Spleen (tissue), 11 donors: ENCODE measurements at regions not wholly inside any gene's neighbourhood (a gene's known extent, or its start where the extent isn't known, plus 50 kb on each side); places are given as distances from the start of the nearest gene placed in this dataset.

Experiments
- DNase-seq: peaks from one replicate; pipeline ENCODE4 v3.0.0-alpha.2; 2020
- H3K27ac ChIP-seq, 8 donors: fragments of 200-600 bp; sonication (generic) in 7 of 8; 1 replicate in 4 of 8; 2 replicates in 4 of 8; pipeline versions ENCODE4 v1.5.0 to v1.8.0; 2016 to 2021; ENCODE audit warnings: inconsistent platforms in 4 of 8, mild to moderate bottlenecking in 4 of 8, moderate library complexity in 1 of 8
- H3K27me3 ChIP-seq, 7 donors: fragments of 200-600 bp; sonication (generic) in 6 of 7; replicated peaks in 1 of 7; 1 replicate in 4 of 7; 2 replicates in 3 of 7; pipeline versions ENCODE4 v1.5.0 to v1.8.0; 2016 to 2021; ENCODE audit warnings: inconsistent platforms in 3 of 7, mild to moderate bottlenecking in 1 of 7
- H3K36me3 ChIP-seq, 6 donors: fragments of 200-600 bp; sonication (generic) in 5 of 6; 1 replicate in 4 of 6; 2 replicates in 2 of 6; pipeline versions ENCODE4 v1.5.0 to v1.8.0; 2016 to 2021; ENCODE audit warnings: inconsistent platforms in 2 of 6
- H3K4me1 ChIP-seq, 6 donors: fragments of 200-600 bp; sonication (generic) in 5 of 6; 1 replicate in 3 of 6; 2 replicates in 3 of 6; pipeline versions ENCODE4 v1.5.0 to v1.8.0; 2016 to 2021; ENCODE audit warnings: inconsistent platforms in 3 of 6
- H3K4me3 ChIP-seq, 8 donors: fragments of 200-600 bp; sonication (generic) in 7 of 8; 1 replicate in 4 of 8; 2 replicates in 4 of 8; pipeline versions ENCODE4 v1.5.0 to v1.8.0; 2016 to 2021; ENCODE audit warnings: inconsistent platforms in 4 of 8, mild to moderate bottlenecking in 4 of 8, moderate library complexity in 2 of 8
- H3K9me3 ChIP-seq, 8 donors: fragments of 200-600 bp; sonication (generic) in 7 of 8; 1 replicate in 4 of 8; 2 replicates in 4 of 8; pipeline versions ENCODE4 v1.5.0 to v1.8.0; 2016 to 2021; ENCODE audit warnings: inconsistent platforms in 4 of 8
- CTCF ChIP-seq, 11 experiments: fragments of 200-600 bp in 7 of 11; fragments of 450-650 bp in 4 of 11; sonication (generic) in 4 of 11; IDR thresholded peaks in 8 of 11; conservative IDR thresholded peaks in 3 of 11; 1 replicate in 7 of 11; 2 replicates in 4 of 11; pipeline versions ENCODE4 v1.4.0 to v1.8.0; 2016 to 2021; ENCODE audit warnings: antibody characterized with exemption in 11 of 11, inconsistent platforms in 4 of 11, mild to moderate bottlenecking in 1 of 11
- POLR2A ChIP-seq, 3 donors: fragments of 450-650 bp; IDR thresholded peaks; one replicate each; pipeline ENCODE4 v1.5.1; 2017; ENCODE audit warnings: antibody characterized with exemption in 3 of 3, mild to moderate bottlenecking in 1 of 3
- POLR2AphosphoS5 ChIP-seq, 3 donors: sonication (generic); formaldehyde crosslinking; IDR thresholded peaks; one replicate each; pipeline ENCODE4 v1.5.1; 2017; ENCODE audit warnings: antibody characterized with exemption in 3 of 3
- WGBS, 5 donors: extraction: QIAGEN DNeasy Blood & Tissue Kit in 3 of 5; methylation state at CpG; one replicate each; pipeline versions ENCODE4 v1.1.5 to v1.1.7; 2013 to 2018; 5-methylcytosine and 5-hydroxymethylcytosine counted together
- intact Hi-C: fragments of 100-400 bp; cut with DNase I; formaldehyde crosslinking; loops from one replicate; pipeline ENCODE4 v1.15.0; 2023; ENCODE audit warnings: low total_unique reads
- donor health status: healthy with polysubstance abuse.
- donor health status: DM: no; HTN: no; CAD: no; lungs with moderate emphysema.
- donor health status: DM: no; HTN: no; CAD: no.
- donor health status: Bipolar disorder and iron deficiency.
- donor health status: healthy.
- donor health status: DM: no; HTN: no; CAD: no.
- donor health status: DM: yes; HTN: yes; CAD: no.

GRCh38 chr18:8949206-8949605 is 153.3 kb upstream of the NDUFV2 start:
- Histone ChIP-seq H3K27ac (no peak overlapping the region), H3K4me1 (peaks cover 0 to 29% (median 9%) of the 10 kb centered on the region in 6 donors), H3K4me3 (no peak overlapping the region), H3K27me3 (no peaks in the 10 kb centered on the region), H3K9me3 (peaks cover 0 to 14% (median 2%) of the 10 kb centered on the region in 8 donors), H3K36me3 (no peaks in the 10 kb centered on the region)
- no peak for DNase-seq
- 49 to 65% (median 53%) methylated on average over 13 of the region's 13 CpGs for WGBS, 5 donors
- intact Hi-C loops: no loop called here
- TF ChIP-seq POLR2AphosphoS5 (IDR thresholded peaks at IDR 0.05) (no peak), CTCF (IDR thresholded peaks at IDR 0.05 in 8 of 11, conservative IDR thresholded peaks at IDR 0.05 in 3 of 11) (no peak), POLR2A (IDR thresholded peaks at IDR 0.05) (no peak)

GRCh38 chr18:8951491-8951890 is 151.0 kb upstream of the NDUFV2 start:
- H3K4me1 ChIP-seq: peaks cover 0 to 18% (median 2%) of the 10 kb centered on the region in 6 donors
- H3K4me3 ChIP-seq: no peak overlapping the region
- H3K27ac ChIP-seq: peak overlapping the region in 3 of 8 donors; percentile 57 to 65 (median 60)
- H3K27me3 ChIP-seq: no peaks in the 10 kb centered on the region
- WGBS, 5 donors: 33 to 54% (median 43%) methylated on average over 2 of the region's 2 CpGs
- H3K9me3 ChIP-seq: peaks cover 0 to 10% (median 2%) of the 10 kb centered on the region in 8 donors
- DNase-seq: no peak
- intact Hi-C loops: no loop called here
- no peak for TF ChIP-seq CTCF (IDR thresholded peaks at IDR 0.05 in 8 of 11, conservative IDR thresholded peaks at IDR 0.05 in 3 of 11)
- no peak for TF ChIP-seq POLR2AphosphoS5 (IDR thresholded peaks at IDR 0.05)
- TF ChIP-seq POLR2A (IDR thresholded peaks at IDR 0.05): no peak
- H3K36me3 ChIP-seq: no peaks in the 10 kb centered on the region

GRCh38 chr18:8952174-8952573 is 150.3 kb upstream of the NDUFV2 start:
- no peaks in the 10 kb centered on the region for H3K36me3 ChIP-seq
- peak overlapping the region in 4 of 8 donors; percentile 7 to 65 (median 58) for H3K27ac ChIP-seq
- no peak overlapping the region for H3K4me3 ChIP-seq
- H3K27me3 ChIP-seq: no peaks in the 10 kb centered on the region
- intact Hi-C loops: no loop called here
- DNase-seq: no peak
- H3K9me3 ChIP-seq: peaks cover 0 to 10% (median 2%) of the 10 kb centered on the region in 8 donors
- peaks cover 0 to 18% (median 2%) of the 10 kb centered on the region in 6 donors for H3K4me1 ChIP-seq
- no peak for TF ChIP-seq POLR2AphosphoS5 (IDR thresholded peaks at IDR 0.05)
- TF ChIP-seq POLR2A (IDR thresholded peaks at IDR 0.05): no peak
- TF ChIP-seq CTCF (IDR thresholded peaks at IDR 0.05 in 8 of 11, conservative IDR thresholded peaks at IDR 0.05 in 3 of 11): no peak
- WGBS, 5 donors: 64 to 83% (median 82%) methylated on average over 5 of the region's 5 CpGs

GRCh38 chr18:8952769-8953760 is 149.4 kb upstream of the NDUFV2 start:
- no peak for DNase-seq
- H3K27ac ChIP-seq: peak overlapping the region in 1 of 8 donors; percentile 65
- 82 to 87% (median 86%) methylated on average over 10 of the region's 10 CpGs for WGBS, 5 donors
- peaks cover 0 to 18% (median 2%) of the 10 kb centered on the region in 6 donors for H3K4me1 ChIP-seq
- TF ChIP-seq POLR2AphosphoS5 (IDR thresholded peaks at IDR 0.05) (no peak), POLR2A (IDR thresholded peaks at IDR 0.05) (no peak), CTCF (IDR thresholded peaks at IDR 0.05 in 8 of 11, conservative IDR thresholded peaks at IDR 0.05 in 3 of 11) (no peak)
- no peak overlapping the region for H3K4me3 ChIP-seq
- peaks cover 0 to 10% (median 2%) of the 10 kb centered on the region in 8 donors for H3K9me3 ChIP-seq
- intact Hi-C loops: no loop called here
- no peaks in the 10 kb centered on the region for H3K36me3 ChIP-seq
- peaks cover 0 to 5% (median 0%) of the 10 kb centered on the region in 7 donors for H3K27me3 ChIP-seq
